Stimulated activated CD4-positive, alpha-beta T cell treated with anti-CD3 and anti-CD28 coated beads, Interleukin-2, amount 100 ng/mL, for 24 hours (primary cell): ENCODE measurements at regions not wholly inside any gene's neighbourhood (a gene's known extent, or its start where the extent isn't known, plus 50 kb on each side); places are given as distances from the start of the nearest gene placed in this dataset.

Experiments
- DNase-seq, 2 donors: peaks; one replicate each; pipeline ENCODE4 v3.0.0-alpha.2; 2020

- DNase-seq = no peak
These were observed 60.7 kb upstream of the NRP1 start for GRCh38 chr10:33395201-33395600.

DNA sequence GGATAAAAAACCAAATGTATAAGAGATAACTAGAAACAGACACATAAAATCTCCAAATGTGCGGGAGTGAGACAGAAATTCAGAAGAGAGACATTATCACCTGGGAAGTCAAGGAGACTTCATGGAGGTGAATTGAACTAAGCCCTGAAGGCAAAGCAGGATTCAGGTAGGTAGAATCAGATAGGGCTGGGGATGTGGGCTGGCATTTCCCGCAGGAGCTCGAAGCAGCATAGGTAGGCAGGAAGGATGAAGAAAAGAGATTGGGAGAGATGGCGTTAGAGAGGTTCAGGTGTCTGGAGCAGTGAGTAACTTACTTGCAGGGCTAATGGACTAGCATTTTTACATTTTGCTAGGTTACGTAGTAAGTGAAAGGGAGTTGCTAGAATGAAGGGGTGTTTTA, 58.2 kb upstream of the NRP1 start:
- no peak for DNase-seq

DNA sequence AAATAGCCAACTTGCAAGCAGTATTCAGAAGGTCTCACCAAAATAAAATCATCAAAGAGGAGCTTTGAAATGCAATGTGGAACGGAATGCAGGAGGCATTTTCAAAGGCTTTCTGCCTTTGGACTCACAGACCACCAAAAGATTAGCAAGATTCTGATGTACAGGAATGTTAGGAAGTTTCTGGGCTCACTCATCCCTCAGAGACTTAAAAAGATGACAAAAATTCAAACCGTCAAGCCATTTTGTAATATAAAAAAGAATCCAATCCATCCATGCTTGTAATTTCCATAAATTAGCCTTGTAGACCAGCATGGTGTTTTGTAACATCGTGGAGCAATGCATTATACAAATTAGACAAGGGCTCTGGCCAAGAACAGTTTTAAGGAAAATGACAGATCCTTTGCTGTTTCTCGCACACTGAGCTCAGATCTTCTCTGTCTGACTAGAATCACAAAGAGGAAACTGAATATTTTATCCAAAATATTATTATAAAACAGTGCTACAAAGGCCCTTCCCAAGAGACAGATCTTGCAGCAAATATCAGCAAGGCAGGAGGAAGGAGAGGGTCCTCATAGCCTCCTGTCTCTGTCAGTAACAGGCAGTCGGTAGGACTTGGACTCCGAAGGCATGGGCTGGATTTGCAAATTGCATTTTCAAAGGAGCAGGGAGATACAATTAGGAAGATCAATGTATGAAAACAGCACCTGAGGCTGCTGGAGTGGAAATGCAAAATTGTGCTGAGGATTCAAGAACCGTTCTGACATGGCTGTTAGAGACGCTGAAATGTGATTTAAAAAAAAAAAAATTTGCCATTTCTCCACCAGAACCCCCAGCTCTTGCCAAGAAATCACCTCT, 57.4 kb upstream of the NRP1 start:
- DNase-seq = no peak

DNA sequence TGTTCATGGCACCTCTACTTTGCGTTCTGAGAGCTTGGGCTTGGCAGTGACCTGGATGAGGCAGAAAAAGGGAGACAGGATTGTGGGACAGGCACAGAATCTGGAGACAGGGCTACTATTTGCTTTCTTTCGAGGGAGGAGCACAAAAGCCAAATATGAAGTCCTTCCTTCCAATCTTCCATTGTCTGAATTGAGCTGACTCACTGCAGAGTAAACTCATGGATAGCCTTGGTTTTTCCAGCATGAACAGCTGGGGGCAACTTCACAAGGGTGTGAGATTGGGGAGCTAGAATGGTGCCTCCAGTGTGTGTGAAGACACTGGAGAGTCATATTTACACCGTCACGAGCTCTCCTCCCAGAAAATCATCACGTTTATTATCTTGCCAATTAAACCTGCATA, 55.6 kb upstream of the NRP1 start:
- no peak for DNase-seq

GRCh38 chr10:33388785-33389184, 54.3 kb upstream of the NRP1 start:
- DNase-seq = no peak

- DNase-seq = no peak
These were observed 53.9 kb upstream of the NRP1 start for GRCh38 chr10:33388382-33388781.

- DNase-seq = no peak
These were observed 53.3 kb upstream of the NRP1 start for GRCh38 chr10:33387720-33388119.

DNA sequence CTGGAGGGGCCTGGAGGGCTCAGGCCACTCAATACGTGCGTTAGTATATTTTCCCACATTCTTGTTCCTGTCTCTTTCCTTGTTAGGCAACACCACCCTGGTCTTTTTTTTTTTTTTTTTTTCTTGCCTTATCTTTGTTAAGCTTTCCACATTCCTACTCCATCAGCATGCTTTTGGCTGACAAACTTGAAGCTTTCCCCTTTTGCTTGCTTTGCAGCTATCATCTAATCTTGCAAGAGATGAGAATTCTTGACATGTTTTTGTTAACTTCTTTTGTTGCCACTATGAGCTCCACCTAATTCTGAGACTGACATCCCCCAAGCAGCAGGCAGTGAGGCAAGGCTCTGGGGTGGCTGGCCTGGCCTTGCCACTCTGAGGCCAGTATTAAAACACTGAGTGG, 52.5 kb upstream of the NRP1 start:
- DNase-seq = no peak

- DNase-seq = no peak
These were observed 51.2 kb upstream of the NRP1 start for GRCh38 chr10:33385686-33386085.

DNA sequence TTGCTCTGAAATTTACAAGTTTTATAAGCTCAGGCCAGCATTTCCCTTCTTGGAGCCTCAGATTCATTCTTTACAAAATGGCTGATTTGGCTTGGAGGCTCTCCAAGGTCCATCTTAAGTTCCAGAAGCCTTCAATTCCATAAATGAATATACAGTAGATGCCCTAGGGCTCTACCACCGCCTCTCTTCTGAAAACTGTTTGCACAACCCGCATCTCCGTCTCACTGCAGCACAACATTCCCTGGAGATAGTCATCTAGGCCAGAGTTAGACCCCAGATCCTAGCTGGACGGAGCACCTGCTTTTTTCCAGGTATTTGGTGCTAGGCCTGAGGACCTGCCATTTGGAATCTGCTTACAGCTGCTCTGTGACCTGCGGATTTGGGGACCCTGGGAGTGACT, 50.5 kb upstream of the NRP1 start:
- DNase-seq = no peak
